ENCODE measurements at regions not wholly inside any gene's neighbourhood (a gene's known extent, or its start where the extent isn't known, plus 50 kb on each side); places are given as distances from the start of the nearest gene placed in this dataset.

DNA sequence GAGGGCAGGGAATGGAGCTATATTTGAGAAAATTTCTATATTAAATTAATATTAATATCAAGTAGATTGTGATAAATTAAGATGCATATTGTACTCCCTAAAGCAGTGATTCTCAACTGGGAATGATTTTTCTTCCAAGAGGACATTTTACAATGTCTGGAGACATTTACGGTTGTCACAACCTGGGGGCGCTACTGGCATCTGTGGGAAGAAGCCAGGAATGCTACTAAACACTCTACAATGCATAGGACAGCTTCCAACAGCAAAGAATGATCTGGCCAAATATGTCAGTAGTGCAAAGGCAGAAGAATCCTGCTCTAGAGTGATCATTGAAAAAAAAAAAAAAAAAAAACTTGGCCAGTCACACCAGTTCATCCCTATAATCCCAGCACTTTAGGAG is 100.0 kb downstream of the LSM5 start:
- ATAC-seq (no peak), DNase-seq (no peak)
- Mint-ChIP-seq H3K4me1 (ENCODE audit: low read depth) (no peaks in the 10 kb centered on the region), H3K36me3 (ENCODE audit: low read depth) (no peaks in the 10 kb centered on the region), H3K27me3 (ENCODE audit: low read depth) (peaks cover 4% of the 10 kb centered on the region), H3K9me3 (ENCODE audit: insufficient read depth) (no peaks in the 10 kb centered on the region), H3K27ac (no peak overlapping the region), H3K4me3 (no peak overlapping the region)
- ChIA-PET CTCF (no interaction called here), POLR2A (no interaction called here)

DNA sequence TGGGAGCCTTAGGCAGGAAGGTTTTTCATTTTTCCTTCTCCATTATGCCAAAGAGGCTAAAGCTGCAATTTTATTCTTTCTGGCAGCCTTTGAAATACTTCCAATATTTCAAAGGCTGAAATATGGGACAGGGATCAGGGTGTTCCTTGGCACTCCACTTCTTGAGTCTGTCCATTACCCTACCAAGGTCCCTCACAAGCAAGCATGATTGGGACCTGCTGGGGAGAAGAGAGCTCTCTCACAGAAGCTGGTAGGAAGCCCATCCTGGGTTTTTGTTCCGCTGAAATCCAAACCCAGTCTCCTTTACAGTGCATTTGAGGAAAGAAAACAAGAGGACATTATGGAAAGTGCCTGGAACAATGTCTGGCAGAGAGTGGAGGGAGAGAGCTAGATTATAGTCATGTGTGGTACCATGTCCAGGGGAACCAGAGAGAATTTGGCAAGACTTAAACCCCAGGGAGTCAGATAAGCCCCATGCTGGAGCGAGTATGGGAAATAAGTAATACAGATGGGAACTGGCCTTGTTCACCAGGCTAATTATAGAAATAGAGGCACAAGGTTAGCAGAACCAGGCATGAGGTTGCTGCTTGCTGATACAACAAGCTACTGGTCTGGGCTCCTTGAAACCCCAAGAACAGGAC is 104.7 kb downstream of the LSM5 start:
- no peaks in the 10 kb centered on the region for H3K4me1 Mint-ChIP-seq (ENCODE audit: low read depth)
- no peaks in the 10 kb centered on the region for H3K9me3 Mint-ChIP-seq (ENCODE audit: insufficient read depth)
- no peak for DNase-seq
- POLR2A ChIA-PET: no interaction called here
- no peak overlapping the region for H3K4me3 Mint-ChIP-seq
- H3K27me3 Mint-ChIP-seq (ENCODE audit: low read depth): peaks cover 2% of the 10 kb centered on the region
- no peak for ATAC-seq
- no peak overlapping the region for H3K27ac Mint-ChIP-seq
- no peaks in the 10 kb centered on the region for H3K36me3 Mint-ChIP-seq (ENCODE audit: low read depth)
- CTCF ChIA-PET: no interaction called here

DNA sequence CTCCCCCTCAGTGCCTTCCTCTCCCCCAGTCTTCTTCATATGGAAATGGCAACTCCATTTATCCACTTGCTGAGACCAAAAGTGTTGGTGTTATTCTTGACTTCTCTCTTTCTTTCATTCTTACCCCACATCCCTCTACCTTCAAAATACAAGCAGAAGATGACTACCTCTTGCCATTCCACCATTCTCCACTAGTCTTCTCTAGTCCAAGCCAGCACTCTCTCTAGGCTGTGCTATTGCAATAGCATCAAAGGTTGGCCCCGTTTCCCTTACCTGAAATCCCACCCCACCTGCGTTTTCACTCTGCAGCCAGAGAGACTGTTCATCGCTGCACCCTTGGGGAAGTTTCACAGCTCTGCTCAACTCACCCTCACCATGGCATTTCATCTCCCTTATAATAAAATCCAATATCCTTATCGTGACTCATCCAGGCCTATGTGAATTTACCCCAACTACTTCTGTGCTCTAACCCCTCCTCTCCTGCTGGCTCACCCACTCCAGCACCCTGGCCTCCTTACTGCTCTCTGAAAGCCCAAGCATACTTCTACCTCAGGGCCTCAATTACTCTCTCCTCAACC is 109.1 kb downstream of the LSM5 start:
- ChIA-PET POLR2A (no interaction called here), CTCF (no interaction called here)
- no peaks in the 10 kb centered on the region for H3K36me3 Mint-ChIP-seq (ENCODE audit: low read depth)
- H3K9me3 Mint-ChIP-seq (ENCODE audit: insufficient read depth): no peaks in the 10 kb centered on the region
- H3K27me3 Mint-ChIP-seq (ENCODE audit: low read depth): peaks cover 2% of the 10 kb centered on the region
- H3K4me1 Mint-ChIP-seq (ENCODE audit: low read depth): no peaks in the 10 kb centered on the region
- H3K4me3 Mint-ChIP-seq: no peak overlapping the region
- H3K27ac Mint-ChIP-seq: no peak overlapping the region
- DNase-seq (no peak), ATAC-seq (no peak)

DNA sequence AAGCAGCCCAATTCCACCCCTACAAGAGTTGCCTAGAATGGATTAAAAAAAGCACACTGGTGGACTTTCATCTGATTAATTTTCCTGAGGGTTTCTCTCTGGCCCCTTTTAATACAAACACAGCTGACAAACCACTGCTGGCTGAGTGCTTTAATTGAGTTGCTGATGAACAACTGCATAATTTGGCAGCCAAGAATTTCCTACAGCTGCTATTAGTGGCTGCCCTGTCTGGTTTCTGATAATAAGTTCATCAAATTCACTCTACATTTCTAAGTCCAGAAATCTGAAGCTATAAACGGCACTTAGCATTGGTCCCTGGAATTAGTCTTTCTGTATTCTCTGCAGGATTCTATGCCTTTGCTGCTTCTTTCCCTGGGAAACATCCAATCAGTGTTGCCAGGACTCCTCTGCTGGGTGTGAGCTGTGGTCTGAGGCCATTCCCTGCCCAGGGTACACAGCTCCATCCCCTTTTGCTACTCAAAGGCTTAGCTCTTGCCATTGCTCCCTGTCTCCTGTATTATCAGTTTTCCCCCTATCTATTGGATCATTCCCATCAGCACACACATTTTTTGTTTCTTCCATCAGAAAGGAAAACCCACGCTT is 110.6 kb downstream of the LSM5 start:
- CTCF ChIA-PET: no interaction called here
- ATAC-seq: no peak
- no peak for DNase-seq
- Mint-ChIP-seq H3K36me3 (ENCODE audit: low read depth) (no peaks in the 10 kb centered on the region), H3K9me3 (ENCODE audit: insufficient read depth) (no peaks in the 10 kb centered on the region), H3K4me1 (ENCODE audit: low read depth) (no peaks in the 10 kb centered on the region), H3K27me3 (ENCODE audit: low read depth) (peaks cover 2% of the 10 kb centered on the region), H3K4me3 (no peak overlapping the region), H3K27ac (no peak overlapping the region)
- POLR2A ChIA-PET: no interaction called here

DNA sequence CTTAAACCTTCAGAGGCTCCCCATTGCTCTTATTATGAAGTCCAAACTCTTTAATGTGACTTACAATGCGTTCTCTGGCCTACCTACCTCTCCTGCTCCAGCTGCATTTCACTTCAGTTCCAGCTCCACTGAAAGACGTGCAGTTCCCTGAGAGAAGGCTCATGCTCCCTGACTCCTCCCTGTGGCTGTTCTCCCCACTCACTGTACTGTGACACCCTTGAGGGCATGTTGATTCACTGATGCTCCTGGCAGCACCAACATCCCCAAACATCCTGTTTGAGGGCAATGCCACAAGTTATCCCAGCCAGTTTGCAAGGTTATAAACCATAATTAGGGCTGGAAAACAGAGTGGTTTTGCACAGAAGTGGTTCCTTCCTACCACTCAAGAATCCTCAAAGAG is 111.2 kb downstream of the LSM5 start:
- Mint-ChIP-seq H3K27ac (no peak overlapping the region), H3K36me3 (ENCODE audit: low read depth) (no peaks in the 10 kb centered on the region), H3K4me1 (ENCODE audit: low read depth) (no peaks in the 10 kb centered on the region), H3K27me3 (ENCODE audit: low read depth) (peaks cover 2% of the 10 kb centered on the region), H3K4me3 (no peak overlapping the region), H3K9me3 (ENCODE audit: insufficient read depth) (no peaks in the 10 kb centered on the region)
- CTCF ChIA-PET: no interaction called here
- POLR2A ChIA-PET: no interaction called here
- ATAC-seq (no peak), DNase-seq (no peak)

DNA sequence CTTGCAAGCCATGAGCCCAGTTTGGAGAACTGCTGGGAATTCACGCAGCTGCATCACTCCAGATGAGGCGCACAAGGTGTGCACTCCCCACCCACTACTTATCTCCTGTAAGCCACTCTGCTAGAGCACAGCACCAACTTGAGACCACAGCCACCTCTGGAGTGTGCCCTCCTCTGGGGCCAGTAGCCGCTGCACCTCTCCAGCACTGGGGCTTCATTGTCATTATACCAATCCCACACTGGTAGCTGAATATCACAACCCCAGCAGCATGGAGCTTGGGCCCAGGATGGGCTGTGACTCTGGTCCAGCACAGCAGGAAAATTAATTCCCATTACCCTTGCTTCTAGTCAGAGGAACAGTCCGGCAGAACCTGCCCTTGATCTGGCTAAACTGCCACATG is 125.6 kb downstream of the LSM5 start:
- no peaks in the 10 kb centered on the region for H3K9me3 Mint-ChIP-seq (ENCODE audit: insufficient read depth)
- no peak overlapping the region for H3K27ac Mint-ChIP-seq
- H3K4me3 Mint-ChIP-seq: no peak overlapping the region
- no peak for DNase-seq
- H3K27me3 Mint-ChIP-seq (ENCODE audit: low read depth): peaks cover 2% of the 10 kb centered on the region
- ATAC-seq: no peak
- ChIA-PET CTCF (no interaction called here), POLR2A (no interaction called here)
- H3K4me1 Mint-ChIP-seq (ENCODE audit: low read depth): no peaks in the 10 kb centered on the region
- H3K36me3 Mint-ChIP-seq (ENCODE audit: low read depth): no peaks in the 10 kb centered on the region

DNA sequence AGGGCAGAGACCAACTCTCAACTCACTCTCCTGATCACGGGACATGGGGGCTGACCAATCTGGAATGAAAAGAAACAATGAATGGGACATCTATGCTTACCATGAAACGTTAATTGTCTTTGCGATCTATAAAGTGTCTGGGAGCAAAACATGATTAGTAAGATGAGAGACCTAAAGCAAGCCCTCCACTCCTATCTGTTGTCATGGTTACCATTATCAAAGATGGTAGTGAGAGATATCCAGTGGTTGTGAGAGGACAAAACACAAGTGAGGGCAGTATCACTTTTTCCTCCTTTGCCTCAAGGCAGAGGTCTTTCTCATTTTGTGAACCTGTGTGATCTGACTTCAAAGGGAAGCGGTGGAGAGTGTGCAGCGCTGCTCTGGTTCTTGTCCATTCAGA is 130.1 kb downstream of the LSM5 start:
- H3K9me3 Mint-ChIP-seq (ENCODE audit: insufficient read depth): no peaks in the 10 kb centered on the region
- ATAC-seq: no peak
- no peaks in the 10 kb centered on the region for H3K36me3 Mint-ChIP-seq (ENCODE audit: low read depth)
- ChIA-PET POLR2A (no interaction called here), CTCF (no interaction called here)
- DNase-seq: no peak
- H3K27me3 Mint-ChIP-seq (ENCODE audit: low read depth): peaks cover 2% of the 10 kb centered on the region
- no peak overlapping the region for H3K27ac Mint-ChIP-seq
- H3K4me1 Mint-ChIP-seq (ENCODE audit: low read depth): no peaks in the 10 kb centered on the region
- no peak overlapping the region for H3K4me3 Mint-ChIP-seq

DNA sequence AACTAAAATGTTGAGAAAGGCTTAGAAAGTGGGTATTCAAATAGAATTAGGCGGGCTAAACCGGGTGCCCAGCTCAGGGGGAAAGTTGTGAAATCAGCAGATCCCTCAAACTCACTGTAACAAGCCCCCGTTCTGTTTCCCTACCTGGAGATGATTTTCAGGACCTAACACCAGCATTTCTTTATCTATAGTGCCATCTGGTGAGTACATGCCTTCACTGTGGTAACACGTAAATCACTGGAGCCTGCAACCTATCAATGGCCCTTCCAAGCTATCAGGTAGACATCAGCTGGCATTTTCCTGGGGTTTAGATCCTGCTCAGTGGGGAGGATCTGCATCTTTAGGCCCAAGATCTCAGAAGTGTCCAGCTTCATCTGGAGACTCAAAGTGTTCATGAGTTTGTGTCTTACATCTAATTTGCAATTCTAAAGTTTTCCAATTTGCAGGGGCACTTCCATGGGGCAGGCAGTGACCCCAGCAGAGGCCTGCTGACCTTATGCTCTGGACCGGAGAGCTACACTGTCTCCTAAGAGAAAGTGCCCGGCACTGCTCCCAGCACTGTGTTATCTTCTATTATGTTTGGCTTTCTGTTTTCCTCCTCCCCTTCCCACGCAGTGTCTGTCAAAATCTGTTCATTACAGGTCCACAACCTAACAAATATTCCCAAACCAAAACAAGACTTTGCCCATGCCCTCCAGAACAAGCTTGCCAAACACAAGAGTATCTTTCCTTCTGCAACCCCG is 132.5 kb downstream of the LSM5 start:
- H3K4me3 Mint-ChIP-seq: no peak overlapping the region
- no peak overlapping the region for H3K27ac Mint-ChIP-seq
- no peaks in the 10 kb centered on the region for H3K36me3 Mint-ChIP-seq (ENCODE audit: low read depth)
- peaks cover 2% of the 10 kb centered on the region for H3K27me3 Mint-ChIP-seq (ENCODE audit: low read depth)
- ATAC-seq: no peak
- no peak for DNase-seq
- H3K9me3 Mint-ChIP-seq (ENCODE audit: insufficient read depth): no peaks in the 10 kb centered on the region
- POLR2A ChIA-PET: no interaction called here
- CTCF ChIA-PET: interaction anchor here (1.6 to 3.1 kb wide), 2 partner anchors 147 to 148 kb away, joined by 6 to 11 read pairs; no protein-coding TSS in a partner anchor
- H3K4me1 Mint-ChIP-seq (ENCODE audit: low read depth): no peaks in the 10 kb centered on the region

DNA sequence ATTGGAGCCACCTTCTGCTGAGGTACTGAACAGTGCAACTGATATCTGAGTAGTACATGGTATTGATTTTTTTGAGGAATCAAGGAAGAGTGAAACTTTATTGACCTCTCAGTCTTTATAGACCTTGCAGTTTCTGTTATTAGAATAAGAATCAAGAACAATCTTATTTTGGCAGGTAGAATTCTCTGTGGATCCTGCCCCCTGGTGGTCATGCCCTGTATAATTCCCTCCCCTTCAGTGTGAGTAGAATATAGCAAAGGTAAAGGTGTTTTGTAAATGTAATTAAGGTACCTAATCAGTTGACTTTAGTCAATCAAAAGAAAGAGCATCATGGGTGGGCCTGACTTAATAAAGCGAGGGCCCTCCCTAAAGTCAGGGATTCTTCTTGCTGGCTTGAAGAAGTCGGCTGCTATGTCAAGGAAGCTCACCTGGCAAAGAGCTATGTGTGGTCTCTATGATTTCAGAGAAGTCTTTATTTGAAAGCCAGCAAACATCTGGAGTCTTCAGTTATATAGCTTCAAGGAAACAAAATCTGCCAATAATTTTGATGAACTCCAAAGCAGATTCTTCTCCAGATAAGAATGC is 142.8 kb downstream of the LSM5 start:
- no peaks in the 10 kb centered on the region for H3K4me1 Mint-ChIP-seq (ENCODE audit: low read depth)
- CTCF ChIA-PET: interaction anchor here (0.6 to 1.9 kb wide), 5 partner anchors 33 to 137 kb away, joined by 3 to 21 read pairs (median 3); no protein-coding TSS in a partner anchor
- DNase-seq: peak; percentile 51

DNA sequence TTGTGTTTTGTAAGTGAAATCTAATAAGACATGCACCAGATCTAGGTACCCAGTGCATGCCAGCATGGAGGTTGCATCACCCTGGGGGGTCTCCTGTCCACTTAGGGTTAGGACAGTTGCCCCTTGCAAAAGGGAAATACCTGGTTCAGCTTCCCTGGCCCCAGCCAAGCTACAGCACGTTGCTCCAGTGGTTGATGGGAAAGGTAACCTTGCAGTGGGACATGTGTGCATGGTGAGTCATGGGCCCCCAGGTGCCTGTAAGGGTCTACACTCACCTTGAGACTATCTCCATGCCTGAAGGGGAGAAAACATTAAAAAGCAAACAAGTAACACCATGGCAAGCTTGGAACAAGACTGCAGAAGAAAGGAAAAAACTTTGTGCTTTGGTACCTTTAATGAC is 143.9 kb downstream of the LSM5 start:
- Mint-ChIP-seq H3K27ac (no peak overlapping the region), H3K27me3 (ENCODE audit: low read depth) (peaks cover 8% of the 10 kb centered on the region), H3K4me1 (ENCODE audit: low read depth) (no peaks in the 10 kb centered on the region), H3K4me3 (no peak overlapping the region), H3K9me3 (ENCODE audit: insufficient read depth) (no peaks in the 10 kb centered on the region), H3K36me3 (ENCODE audit: low read depth) (no peaks in the 10 kb centered on the region)
- POLR2A ChIA-PET: no interaction called here
- CTCF ChIA-PET: no interaction called here
- ATAC-seq (no peak), DNase-seq (no peak)

More for the DNA sequence above, 142.8 kb downstream of the LSM5 start:
- H3K9me3 Mint-ChIP-seq (ENCODE audit: insufficient read depth): no peaks in the 10 kb centered on the region
- H3K27ac Mint-ChIP-seq: no peak overlapping the region
- H3K4me3 Mint-ChIP-seq: no peak overlapping the region
- peaks cover 8% of the 10 kb centered on the region for H3K27me3 Mint-ChIP-seq (ENCODE audit: low read depth)
- ATAC-seq: no peak
- POLR2A ChIA-PET: no interaction called here
- no peaks in the 10 kb centered on the region for H3K36me3 Mint-ChIP-seq (ENCODE audit: low read depth)

DNA sequence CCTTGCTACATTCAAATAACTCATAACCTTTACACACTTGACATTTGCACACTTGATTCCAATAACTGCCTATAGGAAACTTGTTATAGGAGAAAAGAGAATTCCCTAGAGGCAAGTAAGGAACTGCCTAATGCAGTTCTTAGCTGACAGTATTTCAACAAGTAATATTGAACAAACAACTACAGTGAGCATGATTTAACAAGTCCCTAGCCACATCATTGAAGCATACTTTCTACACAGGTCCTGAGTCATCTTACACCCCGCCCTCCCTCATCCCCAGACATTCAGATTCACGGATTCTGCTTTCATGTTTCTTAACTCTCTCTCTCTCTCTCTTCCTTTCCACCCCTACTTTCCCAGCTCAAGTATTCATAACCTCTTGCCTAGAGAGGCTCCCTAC is 153.5 kb downstream of the LSM5 start:
- Mint-ChIP-seq H3K4me3 (no peak overlapping the region), H3K4me1 (ENCODE audit: low read depth) (no peaks in the 10 kb centered on the region), H3K27me3 (ENCODE audit: low read depth) (no peaks in the 10 kb centered on the region), H3K9me3 (ENCODE audit: insufficient read depth) (peaks cover 6% of the 10 kb centered on the region), H3K27ac (no peak overlapping the region), H3K36me3 (ENCODE audit: low read depth) (no peaks in the 10 kb centered on the region)
- POLR2A ChIA-PET: no interaction called here
- no peak for DNase-seq
- ATAC-seq: no peak
- CTCF ChIA-PET: no interaction called here

DNA sequence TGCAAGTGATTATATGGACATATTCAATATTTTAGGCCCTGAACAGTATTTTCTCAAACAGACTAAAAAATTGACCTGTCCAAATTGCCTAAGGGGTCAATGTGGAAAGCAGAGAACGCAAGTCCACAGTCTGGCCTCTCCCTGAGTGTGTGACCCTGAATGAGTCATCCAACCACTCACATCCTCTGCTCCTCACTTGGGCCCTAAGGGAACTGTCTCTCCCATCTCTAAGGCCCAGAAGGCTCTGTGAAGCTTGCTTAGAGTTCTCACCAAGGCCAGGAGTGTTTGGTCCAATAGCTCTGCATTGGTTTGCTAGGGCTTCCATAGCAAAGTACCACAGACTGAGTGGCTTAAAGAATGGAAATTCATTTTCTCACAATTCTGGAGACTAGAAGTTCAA is 155.1 kb downstream of the LSM5 start:
- Mint-ChIP-seq H3K4me1 (ENCODE audit: low read depth) (no peaks in the 10 kb centered on the region), H3K27ac (no peak overlapping the region), H3K9me3 (ENCODE audit: insufficient read depth) (peaks cover 7% of the 10 kb centered on the region), H3K36me3 (ENCODE audit: low read depth) (no peaks in the 10 kb centered on the region), H3K27me3 (ENCODE audit: low read depth) (no peaks in the 10 kb centered on the region), H3K4me3 (no peak overlapping the region)
- DNase-seq (no peak), ATAC-seq (no peak)
- ChIA-PET POLR2A (no interaction called here), CTCF (no interaction called here)
